Adrenal gland (tissue), 5 donors: ENCODE measurements at regions not wholly inside any gene's neighbourhood (a gene's known extent, or its start where the extent isn't known, plus 50 kb on each side); places are given as distances from the start of the nearest gene placed in this dataset.

ENCODE experiments used
- CTCF ChIP-seq, 6 experiments: fragments of 450-650 bp in 4 of 6; fragments of 200-600 bp in 2 of 6; sonication (generic) in 1 of 6; IDR thresholded peaks; 1 replicate in 5 of 6; 2 replicates in 1 of 6; pipeline versions ENCODE4 v1.5.1 to v1.8.0; 2016 to 2021; ENCODE audit warnings: antibody characterized with exemption in 6 of 6, mild to moderate bottlenecking in 2 of 6, moderate library complexity in 1 of 6
- POLR2A ChIP-seq, 2 donors: fragments of 450-650 bp; IDR thresholded peaks; one replicate each; pipeline ENCODE4 v1.6.1; 2017; ENCODE audit warnings: antibody characterized with exemption in 2 of 2, mild to moderate bottlenecking in 2 of 2, moderate library complexity in 1 of 2
- donor health status: DM: no; HTN: no; CAD: no.

- TF ChIP-seq POLR2A (IDR thresholded peaks at IDR 0.05) (no peak), CTCF (IDR thresholded peaks at IDR 0.05) (no peak)
These were observed 186.0 kb upstream of the FOXF1 start for GRCh38 chr16:86324320-86324719.
